Left ventricle myocardium superior (tissue), 1 donor: ENCODE measurements at regions not wholly inside any gene's neighbourhood (a gene's known extent, or its start where the extent isn't known, plus 50 kb on each side); places are given as distances from the start of the nearest gene placed in this dataset.

ENCODE experiments used
- ATAC-seq: fragments of 200-7000 bp; cut with Tn5 transposase; one replicate; pipeline ENCODE4 v1.9.1; 2020; ENCODE audit warnings: mild to moderate bottlenecking, moderate library complexity
- DNase-seq: peaks from one replicate; pipeline ENCODE4 v3.0.0-alpha.2; 2020
- intact Hi-C: fragments of 100-400 bp; cut with micrococcal nuclease; formaldehyde crosslinking; loops from one replicate; pipeline ENCODE4 v1.11.0; 2022
- donor health status: DM: no; HTN: yes; CAD: no; lungs with severe emphysema.

DNA sequence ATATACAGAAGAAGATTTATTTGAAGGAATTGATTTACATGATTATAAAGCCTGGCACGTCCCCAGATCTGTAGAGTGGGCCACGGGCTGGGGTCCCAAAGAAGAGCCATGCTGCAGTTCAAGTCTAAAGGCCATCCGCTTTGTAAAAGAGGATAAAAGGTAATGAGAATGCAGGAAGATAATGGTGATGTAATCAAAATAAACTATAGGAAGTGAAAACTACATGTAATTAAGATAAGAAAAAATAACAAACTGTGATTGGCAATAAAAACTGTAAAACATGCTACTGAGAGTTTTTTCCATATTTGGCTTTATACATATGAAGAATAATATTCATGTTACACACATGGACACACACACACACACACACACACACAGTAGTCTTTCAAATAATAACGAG, 59.0 kb upstream of the TMEFF2 start:
- no peak for DNase-seq
- intact Hi-C loops, result no loop called here
- ATAC-seq, result no peak

DNA sequence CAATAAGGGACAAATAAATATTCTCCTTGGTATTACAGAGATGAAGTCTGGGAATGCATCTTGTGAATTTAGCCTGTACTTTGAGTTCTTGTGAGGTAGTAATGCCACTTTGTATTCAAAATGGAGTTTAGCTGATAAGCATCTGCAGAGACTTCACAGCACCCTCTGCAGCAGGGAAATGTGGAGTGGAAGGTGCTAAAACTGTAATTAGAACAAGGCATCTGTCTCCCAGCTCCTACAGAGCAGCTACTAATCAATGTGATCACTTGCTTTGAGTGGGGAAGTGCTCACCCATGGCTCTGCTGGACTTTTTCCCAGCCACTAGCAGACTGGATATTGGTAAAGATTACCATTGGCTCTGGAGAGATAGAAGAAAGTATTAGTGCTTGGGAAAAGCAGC, 56.2 kb upstream of the TMEFF2 start:
- DNase-seq (no peak), ATAC-seq (no peak)
- intact Hi-C loops, result no loop called here

DNA sequence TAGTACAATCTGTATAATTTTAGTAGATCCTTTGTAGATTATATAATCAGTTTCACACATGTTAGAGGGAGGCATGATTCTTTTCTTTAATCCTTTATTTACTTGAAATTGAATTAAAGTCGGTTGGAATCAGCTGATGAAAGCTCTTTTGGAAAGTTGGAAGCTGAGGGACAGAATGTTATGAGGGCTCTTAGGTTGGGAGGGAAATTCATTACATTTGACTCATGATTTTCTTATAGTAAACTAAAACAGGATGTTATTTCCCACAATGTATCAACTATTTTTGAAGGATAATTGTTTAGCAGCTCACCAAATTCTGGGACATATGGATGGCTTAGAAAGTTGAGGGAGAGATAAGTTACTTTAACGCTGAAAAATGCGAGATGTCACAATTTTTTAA, 52.7 kb upstream of the TMEFF2 start:
- intact Hi-C loops, result no loop called here
- ATAC-seq, result no peak
- no peak for DNase-seq

DNA sequence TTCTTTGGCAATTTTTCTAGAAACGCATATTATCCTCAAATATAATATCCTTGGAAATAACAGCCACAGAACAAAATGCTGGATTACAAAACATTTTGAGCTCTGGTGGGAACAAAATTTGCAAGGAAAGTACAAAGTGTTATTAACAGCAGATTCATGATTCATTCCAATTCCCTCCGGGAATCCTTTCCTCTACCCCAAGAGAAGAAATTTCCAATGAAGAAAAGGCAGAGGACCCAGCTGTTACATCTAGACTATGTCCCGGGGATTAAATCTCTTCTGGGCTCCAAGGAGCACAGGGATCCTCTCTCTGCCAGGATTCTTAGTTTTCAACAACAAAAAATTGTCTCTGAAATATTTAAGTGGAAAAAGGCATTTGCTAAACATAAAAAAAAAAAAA, 51.6 kb upstream of the TMEFF2 start:
- ATAC-seq (peak; percentile 74), DNase-seq (no peak)
- intact Hi-C loops, result no loop called here

DNA sequence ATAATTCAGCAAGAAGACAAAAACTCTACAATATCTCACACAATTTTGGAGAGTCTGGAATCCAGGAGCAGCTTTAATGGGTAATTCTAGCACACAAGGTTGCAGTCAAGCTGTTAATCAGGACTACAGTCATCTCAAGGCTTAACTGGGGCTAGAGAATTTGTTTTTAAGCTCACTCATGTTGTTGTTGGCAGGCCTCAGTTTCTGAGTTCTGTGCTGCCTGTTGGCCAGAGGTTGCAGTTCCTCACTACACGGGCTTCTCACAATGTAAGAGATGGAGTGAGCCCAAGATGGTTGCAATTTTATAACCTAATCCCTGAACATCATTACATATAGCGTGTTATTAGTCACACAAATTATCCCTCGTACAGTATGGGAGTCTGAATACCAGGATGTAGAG, 50.6 kb upstream of the TMEFF2 start:
- intact Hi-C loops, result no loop called here
- ATAC-seq (peak; percentile 82), DNase-seq (no peak)
